ENCODE measurements at regions not wholly inside any gene's neighbourhood (a gene's known extent, or its start where the extent isn't known, plus 50 kb on each side); places are given as distances from the start of the nearest gene placed in this dataset.

DNA sequence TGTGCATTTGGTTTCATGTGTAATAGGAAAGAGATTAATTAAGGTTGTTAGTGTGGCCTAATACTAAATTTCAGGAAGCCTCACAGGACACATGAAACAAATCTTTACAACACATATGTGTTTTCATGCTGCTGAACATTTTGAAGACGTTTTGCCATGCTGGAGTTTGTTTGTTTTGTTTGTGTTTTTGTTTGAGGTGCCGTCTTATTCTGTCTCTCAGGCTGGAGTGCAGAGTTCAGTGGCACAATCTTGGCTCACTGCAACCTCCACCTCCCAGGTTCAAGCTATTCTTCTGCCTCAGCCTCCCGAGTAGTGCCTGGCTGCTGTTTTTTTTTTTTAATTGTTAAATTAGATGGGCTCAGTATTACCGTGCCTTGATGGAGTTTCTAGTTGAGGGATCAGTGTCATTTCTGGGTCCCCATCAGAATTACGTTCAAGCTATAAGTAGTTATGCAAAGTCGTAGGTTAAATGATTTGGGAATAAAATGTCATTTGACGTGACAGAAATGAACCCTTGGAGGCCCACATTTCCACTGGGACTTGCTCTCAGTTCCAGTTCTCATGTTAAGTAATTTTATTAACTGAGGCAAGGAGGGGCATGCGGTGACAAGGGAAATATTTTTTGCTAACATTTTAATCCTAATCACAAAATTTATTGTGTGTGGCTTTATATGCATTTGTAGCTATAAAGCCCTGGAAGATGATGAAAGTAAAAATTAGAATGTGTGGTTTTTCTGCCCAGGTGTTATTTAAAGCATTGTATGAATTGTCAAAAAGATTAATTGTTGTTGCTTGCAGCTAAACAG is 196.9 kb downstream of the TM9SF2 start:
- TF ChIP-seq CTCF (IDR thresholded peaks at IDR 0.05; ENCODE audit: control extremely low read depth in 1 of 3, insufficient read depth in 1 of 3, low read depth in 1 of 3, low read length in 3 of 3) (no peak), RAD21 (IDR thresholded peaks at IDR 0.05 in 1 of 2, conservative IDR thresholded peaks at IDR 0.05 in 1 of 2; ENCODE audit: low read depth in 2 of 2, low read length in 2 of 2) (no peak), POLR2A (IDR thresholded peaks at IDR 0.05; ENCODE audit: control extremely low read depth in 1 of 2, low read depth in 2 of 2, low read length in 2 of 2) (no peak), JUN (IDR thresholded peaks at IDR 0.05; ENCODE audit: low read depth, low read length) (no peak), ZNF274 (IDR thresholded peaks at IDR 0.05; ENCODE audit: borderline replicate concordance, extremely low read depth, low read length) (no peak), TBP (IDR thresholded peaks at IDR 0.05; ENCODE audit: low read depth, low read length) (no peak), HDAC6 (IDR thresholded peaks at IDR 0.05; ENCODE audit: low read depth, low read length) (no peak), CHD2 (IDR thresholded peaks at IDR 0.05; ENCODE audit: low read length) (no peak), CEBPB (IDR thresholded peaks at IDR 0.05; ENCODE audit: low read depth, low read length) (no peak)
- TF ChIP-seq, protein P1, sequence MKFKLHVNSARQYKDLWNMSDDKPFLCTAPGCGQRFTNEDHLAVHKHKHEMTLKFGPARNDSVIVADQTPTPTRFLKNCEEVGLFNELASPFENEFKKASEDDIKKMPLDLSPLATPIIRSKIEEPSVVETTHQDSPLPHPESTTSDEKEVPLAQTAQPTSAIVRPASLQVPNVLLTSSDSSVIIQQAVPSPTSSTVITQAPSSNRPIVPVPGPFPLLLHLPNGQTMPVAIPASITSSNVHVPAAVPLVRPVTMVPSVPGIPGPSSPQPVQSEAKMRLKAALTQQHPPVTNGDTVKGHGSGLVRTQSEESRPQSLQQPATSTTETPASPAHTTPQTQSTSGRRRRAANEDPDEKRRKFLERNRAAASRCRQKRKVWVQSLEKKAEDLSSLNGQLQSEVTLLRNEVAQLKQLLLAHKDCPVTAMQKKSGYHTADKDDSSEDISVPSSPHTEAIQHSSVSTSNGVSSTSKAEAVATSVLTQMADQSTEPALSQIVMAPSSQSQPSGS (IDR thresholded peaks at IDR 0.05; ENCODE audit: low read length): no peak
- TF ChIP-seq, protein P2, sequence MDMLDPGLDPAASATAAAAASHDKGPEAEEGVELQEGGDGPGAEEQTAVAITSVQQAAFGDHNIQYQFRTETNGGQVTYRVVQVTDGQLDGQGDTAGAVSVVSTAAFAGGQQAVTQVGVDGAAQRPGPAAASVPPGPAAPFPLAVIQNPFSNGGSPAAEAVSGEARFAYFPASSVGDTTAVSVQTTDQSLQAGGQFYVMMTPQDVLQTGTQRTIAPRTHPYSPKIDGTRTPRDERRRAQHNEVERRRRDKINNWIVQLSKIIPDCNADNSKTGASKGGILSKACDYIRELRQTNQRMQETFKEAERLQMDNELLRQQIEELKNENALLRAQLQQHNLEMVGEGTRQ (IDR thresholded peaks at IDR 0.05; ENCODE audit: low read length): no peak

Data from H1 (cell line).